ENCODE measurements at regions not wholly inside any gene's neighbourhood (a gene's known extent, or its start where the extent isn't known, plus 50 kb on each side); places are given as distances from the start of the nearest gene placed in this dataset.

DNA sequence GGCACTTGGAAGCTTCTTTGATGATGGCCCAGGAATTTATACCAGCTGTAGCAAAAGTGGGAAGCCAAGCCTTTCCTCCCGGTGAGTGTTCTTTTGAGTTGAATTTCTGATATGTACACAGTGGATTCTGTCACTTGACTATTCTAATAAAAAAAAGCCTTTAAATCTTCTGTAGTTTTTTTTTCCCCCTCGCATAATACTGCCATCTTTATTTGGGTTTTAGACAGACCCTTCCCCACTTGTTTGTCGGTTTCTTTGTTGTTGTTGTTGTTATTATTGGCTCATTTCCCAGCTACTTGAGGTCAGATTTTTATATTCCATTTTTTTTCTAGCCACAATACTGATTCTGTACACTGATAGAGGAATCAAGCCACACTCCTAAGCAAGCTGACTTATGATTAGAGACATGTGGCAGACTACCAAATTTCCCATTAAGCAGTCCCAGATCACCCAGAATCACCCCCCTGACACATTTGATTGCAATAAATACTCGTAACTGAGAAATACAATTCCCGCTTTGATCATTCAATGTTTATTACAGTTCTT lies 122.4 kb upstream of the IL12A start:
- no peak for DNase-seq (ENCODE audit: low spot score)
- H3K79me2 ChIP-seq: no peaks in the 10 kb centered on the region
- H3K9me3 ChIP-seq (ENCODE audit: low read depth): no peaks in the 10 kb centered on the region
- no peaks in the 10 kb centered on the region for H3K27me3 ChIP-seq
- WGBS (ENCODE audit: low lambda C conversion rate, missing lambda C conversion rate): 63% methylated on average over 5 of the region's 5 CpGs
- H3K4me1 ChIP-seq (ENCODE audit: insufficient read depth): no peaks in the 10 kb centered on the region
- H3K4me2 ChIP-seq: no peak overlapping the region
- H3K9me2 ChIP-seq (replicated peaks; ENCODE audit: insufficient read depth): no peaks in the 10 kb centered on the region
- no peak overlapping the region for H3K4me3 ChIP-seq
- H4K20me1 ChIP-seq (ENCODE audit: insufficient read depth, poor library complexity, severe bottlenecking): no peaks in the 10 kb centered on the region
- no peak for TF ChIP-seq EZH2 (IDR thresholded peaks at IDR 0.05; ENCODE audit: borderline replicate concordance)
- no peak for TF ChIP-seq EZH2phosphoT487 (IDR thresholded peaks at IDR 0.05; ENCODE audit: low read depth, severe bottlenecking, unreplicated experiment)
- TF ChIP-seq, protein P1, sequence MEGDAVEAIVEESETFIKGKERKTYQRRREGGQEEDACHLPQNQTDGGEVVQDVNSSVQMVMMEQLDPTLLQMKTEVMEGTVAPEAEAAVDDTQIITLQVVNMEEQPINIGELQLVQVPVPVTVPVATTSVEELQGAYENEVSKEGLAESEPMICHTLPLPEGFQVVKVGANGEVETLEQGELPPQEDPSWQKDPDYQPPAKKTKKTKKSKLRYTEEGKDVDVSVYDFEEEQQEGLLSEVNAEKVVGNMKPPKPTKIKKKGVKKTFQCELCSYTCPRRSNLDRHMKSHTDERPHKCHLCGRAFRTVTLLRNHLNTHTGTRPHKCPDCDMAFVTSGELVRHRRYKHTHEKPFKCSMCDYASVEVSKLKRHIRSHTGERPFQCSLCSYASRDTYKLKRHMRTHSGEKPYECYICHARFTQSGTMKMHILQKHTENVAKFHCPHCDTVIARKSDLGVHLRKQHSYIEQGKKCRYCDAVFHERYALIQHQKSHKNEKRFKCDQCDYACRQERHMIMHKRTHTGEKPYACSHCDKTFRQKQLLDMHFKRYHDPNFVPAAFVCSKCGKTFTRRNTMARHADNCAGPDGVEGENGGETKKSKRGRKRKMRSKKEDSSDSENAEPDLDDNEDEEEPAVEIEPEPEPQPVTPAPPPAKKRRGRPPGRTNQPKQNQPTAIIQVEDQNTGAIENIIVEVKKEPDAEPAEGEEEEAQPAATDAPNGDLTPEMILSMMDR (IDR thresholded peaks at IDR 0.05; ENCODE audit: poor library complexity): no peak
- H3K36me3 ChIP-seq (replicated peaks; ENCODE audit: insufficient read depth, low read depth): no peaks in the 10 kb centered on the region
- H2AFZ ChIP-seq: no peak overlapping the region
- H3K27ac ChIP-seq: no peak overlapping the region

DNA sequence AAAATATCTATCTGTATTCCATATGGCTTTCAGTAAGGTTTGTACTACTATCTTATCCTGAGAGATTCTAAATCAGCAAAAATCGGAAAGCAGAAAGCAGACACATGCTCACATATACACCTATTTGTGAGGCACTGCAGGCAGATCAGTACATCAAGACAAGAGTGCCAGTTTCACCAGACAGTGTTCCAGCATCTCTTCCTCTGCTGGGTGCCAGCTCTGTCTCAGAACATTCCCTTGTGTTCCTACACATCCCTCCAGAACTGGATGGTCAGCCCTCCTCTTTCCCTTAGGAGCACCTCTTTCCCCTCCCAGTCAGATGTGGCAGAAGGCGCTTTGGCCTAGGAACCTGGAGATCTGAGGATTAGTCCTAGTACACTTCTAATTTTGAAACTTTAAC lies 121.3 kb upstream of the IL12A start:
- TF ChIP-seq, protein P1 (IDR thresholded peaks at IDR 0.05; ENCODE audit: poor library complexity): no peak
- TF ChIP-seq EZH2 (IDR thresholded peaks at IDR 0.05; ENCODE audit: borderline replicate concordance) (no peak), EZH2phosphoT487 (IDR thresholded peaks at IDR 0.05; ENCODE audit: low read depth, severe bottlenecking, unreplicated experiment) (no peak)
- no peaks in the 10 kb centered on the region for H3K36me3 ChIP-seq (replicated peaks; ENCODE audit: insufficient read depth, low read depth)
- H3K27ac ChIP-seq: no peak overlapping the region
- H3K4me3 ChIP-seq: no peak overlapping the region
- 91% methylated on average over 2 of the region's 2 CpGs for WGBS (ENCODE audit: low lambda C conversion rate, missing lambda C conversion rate)
- H3K9me2 ChIP-seq (replicated peaks; ENCODE audit: insufficient read depth): no peaks in the 10 kb centered on the region
- no peaks in the 10 kb centered on the region for H3K4me1 ChIP-seq (ENCODE audit: insufficient read depth)
- H3K4me2 ChIP-seq: no peak overlapping the region
- no peak for DNase-seq (ENCODE audit: low spot score)
- no peaks in the 10 kb centered on the region for H3K9me3 ChIP-seq (ENCODE audit: low read depth)
- no peaks in the 10 kb centered on the region for H3K79me2 ChIP-seq
- H3K27me3 ChIP-seq: no peaks in the 10 kb centered on the region
- no peaks in the 10 kb centered on the region for H4K20me1 ChIP-seq (ENCODE audit: insufficient read depth, poor library complexity, severe bottlenecking)
- no peak overlapping the region for H2AFZ ChIP-seq

DNA sequence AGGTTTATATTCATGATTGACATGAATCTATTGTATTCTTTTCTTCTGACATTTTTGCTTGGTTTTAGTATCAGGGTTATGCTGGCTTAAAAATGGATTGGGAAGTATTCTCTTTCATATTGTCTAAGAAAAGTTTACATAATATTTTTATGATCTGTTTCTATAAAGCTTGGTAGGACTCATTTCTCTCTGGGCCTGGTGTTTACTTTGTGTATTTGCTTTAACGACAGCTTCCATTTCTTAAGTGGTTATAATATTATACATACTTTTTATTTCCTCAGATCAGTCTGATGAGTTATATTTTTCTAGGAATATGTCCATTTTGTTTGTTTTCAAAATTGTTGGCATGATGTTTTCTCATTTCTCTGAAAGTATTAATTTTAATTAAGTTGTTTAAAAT lies 117.9 kb upstream of the IL12A start:
- no peak overlapping the region for H2AFZ ChIP-seq
- WGBS (ENCODE audit: low lambda C conversion rate, missing lambda C conversion rate): 64% methylated on average over 1 of the region's 1 CpG
- TF ChIP-seq EZH2phosphoT487 (IDR thresholded peaks at IDR 0.05; ENCODE audit: low read depth, severe bottlenecking, unreplicated experiment) (no peak), EZH2 (IDR thresholded peaks at IDR 0.05; ENCODE audit: borderline replicate concordance) (no peak)
- TF ChIP-seq, protein P1 (IDR thresholded peaks at IDR 0.05; ENCODE audit: poor library complexity): no peak
- no peak overlapping the region for H3K27ac ChIP-seq
- no peaks in the 10 kb centered on the region for H3K79me2 ChIP-seq
- no peaks in the 10 kb centered on the region for H3K27me3 ChIP-seq
- H4K20me1 ChIP-seq (ENCODE audit: insufficient read depth, poor library complexity, severe bottlenecking): no peaks in the 10 kb centered on the region
- no peak overlapping the region for H3K4me3 ChIP-seq
- no peaks in the 10 kb centered on the region for H3K4me1 ChIP-seq (ENCODE audit: insufficient read depth)
- no peaks in the 10 kb centered on the region for H3K36me3 ChIP-seq (replicated peaks; ENCODE audit: insufficient read depth, low read depth)
- no peaks in the 10 kb centered on the region for H3K9me3 ChIP-seq (ENCODE audit: low read depth)
- no peak overlapping the region for H3K4me2 ChIP-seq
- H3K9me2 ChIP-seq (replicated peaks; ENCODE audit: insufficient read depth): no peaks in the 10 kb centered on the region
- DNase-seq (ENCODE audit: low spot score): no peak

All from hepatocyte (in vitro differentiated cells).